GM12892 (cell line): ENCODE measurements at regions not wholly inside any gene's neighbourhood (a gene's known extent, or its start where the extent isn't known, plus 50 kb on each side); places are given as distances from the start of the nearest gene placed in this dataset.

ENCODE experiments used
- DNase-seq: peaks from one replicate; pipeline ENCODE4 v3.0.0; 2011; ENCODE audit not compliant: insufficient read length
- FAIRE-seq: peaks from 2 replicates; lab custom pipeline; 2011; peaks lifted over from hg19 to GRCh38; lab: Jason Lieb, UNC
- POLR2A ChIP-seq: IDR thresholded peaks from 2 replicates; pipeline ENCODE4 v1.6.1; 2011; ENCODE audit warnings: low read depth, low read length, control low read depth
- POLR2AphosphoS5 ChIP-seq: IDR thresholded peaks from 2 replicates; pipeline ENCODE4 v1.6.1; 2011; ENCODE audit warnings: low read depth, low read length, control low read depth
- TAF1 ChIP-seq: IDR thresholded peaks from 2 replicates; pipeline ENCODE4 v1.6.1; 2011; ENCODE audit warnings: low read depth, mild to moderate bottlenecking, control low read depth, low read length, borderline replicate concordance

GRCh38 chr14:42323426-42323825 lies 716.8 kb downstream of the LRFN5 start:
- DNase-seq: no peak
- no peak for FAIRE-seq
- TF ChIP-seq TAF1: no peak
- TF ChIP-seq POLR2AphosphoS5: no peak
- TF ChIP-seq POLR2A: no peak

- no peak for TF ChIP-seq POLR2A
- no peak for TF ChIP-seq TAF1
- TF ChIP-seq POLR2AphosphoS5: no peak
- FAIRE-seq (no peak), DNase-seq (no peak)
Measured at GRCh38 chr14:42322531-42323284, 716.0 kb downstream of the LRFN5 start.

GRCh38 chr14:42319996-42320395 lies 713.3 kb downstream of the LRFN5 start:
- TF ChIP-seq POLR2AphosphoS5: no peak
- FAIRE-seq: no peak

GRCh38 chr14:42316693-42317092 lies 710.0 kb downstream of the LRFN5 start:
- TF ChIP-seq POLR2AphosphoS5: no peak
- no peak for TF ChIP-seq POLR2A
- FAIRE-seq (no peak), DNase-seq (no peak)

More at GRCh38 chr14:42319996-42320395, 713.3 kb downstream of the LRFN5 start:
- no peak for DNase-seq

GRCh38 chr14:42311876-42312275 lies 705.2 kb downstream of the LRFN5 start:
- TF ChIP-seq TAF1 (no peak), POLR2AphosphoS5 (no peak), POLR2A (no peak)
- DNase-seq (no peak), FAIRE-seq (no peak)

- TF ChIP-seq TAF1 (no peak), POLR2A (no peak), POLR2AphosphoS5 (no peak)
- no peak for FAIRE-seq
- no peak for DNase-seq
Measured at GRCh38 chr14:42307239-42307825, 700.7 kb downstream of the LRFN5 start.

GRCh38 chr14:42299692-42300091 lies 693.0 kb downstream of the LRFN5 start:
- FAIRE-seq: no peak
- TF ChIP-seq POLR2A (no peak), POLR2AphosphoS5 (no peak), TAF1 (no peak)
- DNase-seq: no peak

- TF ChIP-seq POLR2AphosphoS5 (no peak), TAF1 (no peak), POLR2A (no peak)
- DNase-seq: no peak
- no peak for FAIRE-seq
Measured at GRCh38 chr14:42293180-42293579, 686.5 kb downstream of the LRFN5 start.

- TF ChIP-seq POLR2A (no peak), POLR2AphosphoS5 (no peak), TAF1 (no peak)
- FAIRE-seq (no peak), DNase-seq (no peak)
Measured at GRCh38 chr14:42277840-42278239, 671.2 kb downstream of the LRFN5 start.

GRCh38 chr14:42269234-42269633 lies 662.6 kb downstream of the LRFN5 start:
- DNase-seq (no peak), FAIRE-seq (no peak)
- TF ChIP-seq POLR2A: no peak

- FAIRE-seq (no peak), DNase-seq (no peak)
- TF ChIP-seq POLR2A (no peak), TAF1 (no peak), POLR2AphosphoS5 (no peak)
Measured at GRCh38 chr14:42248131-42248530, 641.5 kb downstream of the LRFN5 start.

- TF ChIP-seq POLR2A (no peak), TAF1 (no peak), POLR2AphosphoS5 (no peak)
- FAIRE-seq: no peak
- DNase-seq: no peak
Measured at GRCh38 chr14:42241101-42241500, 634.4 kb downstream of the LRFN5 start.
